ENCODE measurements at regions not wholly inside any gene's neighbourhood (a gene's known extent, or its start where the extent isn't known, plus 50 kb on each side); places are given as distances from the start of the nearest gene placed in this dataset.
"Not testable (repeated sequence)": the region's sequence is repeated elsewhere in the genome, so short reads cannot be mapped to it uniquely, and the experiment has no call there.

GRCh38 chr9:40911647-40912046, 216.8 kb downstream of the FOXD4L6 start:
- no peak for TF ChIP-seq POLR2AphosphoS5 (IDR thresholded peaks at IDR 0.05)
- no peak for TF ChIP-seq POLR2A (IDR thresholded peaks at IDR 0.05)
- TF ChIP-seq CTCF (IDR thresholded peaks at IDR 0.05 in 8 of 11, conservative IDR thresholded peaks at IDR 0.05 in 3 of 11), result no peak
- 72 to 85% (median 78%) methylated on average over 5 of the region's 5 CpGs for WGBS, 5 donors
- no peak for DNase-seq
- intact Hi-C loops (cut with DNase I; ENCODE audit: low total_unique reads), result no loop called here
- Histone ChIP-seq H3K4me1 (no peaks in the 10 kb centered on the region), H3K4me3 (no peak overlapping the region), H3K9me3 (peaks cover 47 to 100% (median 100%) of the 10 kb centered on the region in 8 donors), H3K36me3 (peaks cover 0 to 19% (median 1%) of the 10 kb centered on the region in 6 donors), H3K27me3 (replicated peaks in 1 of 7) (no peaks in the 10 kb centered on the region), H3K27ac (no peak overlapping the region)

DNA sequence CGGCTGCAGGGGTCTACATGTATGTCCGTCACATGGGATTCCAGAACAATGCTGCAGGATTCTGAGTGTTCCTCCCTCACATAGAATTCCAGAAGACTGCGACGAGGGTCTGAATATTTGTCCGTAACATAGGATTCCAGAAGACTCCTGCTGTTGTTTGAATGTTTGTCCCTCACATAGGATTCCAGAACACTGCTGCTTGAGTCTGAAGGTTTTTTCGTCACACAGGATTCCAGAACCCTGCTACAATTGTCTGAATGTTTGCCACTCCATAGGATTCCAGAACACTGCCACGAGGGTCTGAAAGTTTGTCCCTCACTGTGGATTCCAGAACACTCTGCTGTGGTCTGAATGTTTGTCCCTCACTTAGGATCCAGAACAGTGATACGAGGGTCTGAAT, 217.5 kb downstream of the FOXD4L6 start:
- peaks cover 47 to 100% (median 100%) of the 10 kb centered on the region in 8 donors for H3K9me3 ChIP-seq
- intact Hi-C loops (cut with DNase I; ENCODE audit: low total_unique reads), result not testable (repeated sequence)

GRCh38 chr9:40909821-40910220, 218.7 kb downstream of the FOXD4L6 start:
- no peak overlapping the region for H3K4me3 ChIP-seq
- 80 to 88% (median 86%) methylated on average over 4 of the region's 4 CpGs for WGBS, 5 donors
- H3K4me1 ChIP-seq, result no peaks in the 10 kb centered on the region
- no peak overlapping the region for H3K27ac ChIP-seq
- TF ChIP-seq POLR2AphosphoS5 (IDR thresholded peaks at IDR 0.05) (no peak), POLR2A (IDR thresholded peaks at IDR 0.05) (no peak), CTCF (IDR thresholded peaks at IDR 0.05 in 8 of 11, conservative IDR thresholded peaks at IDR 0.05 in 3 of 11) (no peak)
- H3K27me3 ChIP-seq (replicated peaks in 1 of 7), result no peaks in the 10 kb centered on the region
- peaks cover 45 to 100% (median 100%) of the 10 kb centered on the region in 8 donors for H3K9me3 ChIP-seq
- intact Hi-C loops (cut with DNase I; ENCODE audit: low total_unique reads), result no loop called here
- H3K36me3 ChIP-seq, result peaks cover 0 to 2% (median 0%) of the 10 kb centered on the region in 6 donors
- DNase-seq, result no peak

More for the DNA sequence above, 217.5 kb downstream of the FOXD4L6 start:
- H3K27ac ChIP-seq; H3K4me1 ChIP-seq; H3K4me3 ChIP-seq; H3K27me3 ChIP-seq (replicated peaks in 1 of 7); DNase-seq: not testable (repeated sequence)
- peaks cover 0 to 13% (median 1%) of the 10 kb centered on the region in 6 donors for H3K36me3 ChIP-seq
- 72 to 86% (median 77%) methylated on average over 8 of the region's 8 CpGs for WGBS, 5 donors

DNA sequence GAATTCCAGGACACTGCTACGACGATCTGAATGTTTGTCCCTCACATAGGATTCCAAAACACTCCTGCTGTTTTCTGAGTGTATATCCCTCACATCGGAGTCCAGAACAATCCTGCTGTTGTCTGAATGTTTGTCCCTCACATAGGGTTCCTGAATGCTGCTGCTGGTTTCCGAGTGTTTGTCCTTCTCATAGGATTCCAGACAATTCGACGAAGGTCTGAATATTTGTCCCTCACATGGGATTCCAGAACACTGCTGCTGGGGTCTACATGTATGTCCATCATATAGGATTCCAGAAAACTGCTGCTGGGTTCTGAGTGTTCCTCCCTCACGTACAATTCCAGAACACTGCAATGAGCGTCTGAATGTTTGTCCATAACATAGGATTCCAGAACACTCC, 219.4 kb downstream of the FOXD4L6 start:
- peaks cover 44 to 100% (median 100%) of the 10 kb centered on the region in 8 donors for H3K9me3 ChIP-seq
- H3K4me1 ChIP-seq; DNase-seq; H3K27ac ChIP-seq; H3K27me3 ChIP-seq (replicated peaks in 1 of 7); H3K4me3 ChIP-seq; H3K36me3 ChIP-seq; intact Hi-C loops (cut with DNase I; ENCODE audit: low total_unique reads): not testable (repeated sequence)
- WGBS, 5 donors, result 84 to 88% (median 85%) methylated on average over 8 of the region's 8 CpGs

DNA sequence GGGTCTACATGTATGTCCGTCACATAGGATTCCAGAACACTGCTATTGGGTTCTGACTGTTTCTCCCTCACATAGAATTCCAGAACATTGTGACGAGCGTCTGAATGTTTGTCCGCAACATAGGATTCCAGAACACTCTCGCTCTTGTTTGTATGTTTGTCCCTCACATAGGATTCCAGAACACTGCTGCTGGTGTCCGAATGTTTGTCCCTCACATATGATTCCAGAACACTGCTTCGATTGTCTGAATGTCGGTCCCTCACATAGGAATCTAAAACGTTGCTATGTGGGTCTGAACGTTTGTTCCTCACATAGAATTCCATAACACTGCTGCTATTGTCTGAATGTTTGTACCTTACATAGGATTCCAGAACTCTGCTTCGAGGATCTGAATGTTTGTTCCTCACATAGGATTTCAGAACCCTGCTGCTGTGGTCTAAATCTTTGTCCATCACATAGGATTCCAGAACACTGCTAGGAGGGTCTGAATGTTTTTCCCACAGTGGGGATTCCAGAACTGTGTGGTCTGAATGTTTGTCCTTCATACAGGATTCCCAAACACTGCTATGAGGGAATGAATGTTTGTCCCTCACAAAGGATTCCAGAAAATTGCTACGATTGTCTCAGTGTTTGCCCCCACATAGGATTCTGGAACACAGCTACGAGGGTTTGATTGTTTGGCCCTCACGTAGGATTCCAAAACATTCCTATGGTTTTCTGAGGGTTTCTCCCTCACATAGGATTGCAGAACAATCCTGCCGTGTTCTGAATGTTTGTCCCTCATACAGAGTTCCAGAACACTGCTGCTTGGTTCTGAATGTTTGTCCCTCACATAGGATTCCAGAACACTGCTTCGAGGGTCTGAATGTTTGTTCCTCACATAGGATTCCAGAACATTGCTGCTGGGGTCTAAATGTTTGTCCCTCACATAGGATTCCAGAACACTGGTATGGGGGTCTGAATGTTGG, 220.5 kb downstream of the FOXD4L6 start:
- TF ChIP-seq CTCF (IDR thresholded peaks at IDR 0.05 in 8 of 11, conservative IDR thresholded peaks at IDR 0.05 in 3 of 11) (no peak), POLR2AphosphoS5 (IDR thresholded peaks at IDR 0.05) (no peak), POLR2A (IDR thresholded peaks at IDR 0.05) (no peak)
- no peak overlapping the region for H3K4me3 ChIP-seq
- WGBS, 5 donors, result 71 to 76% (median 74%) methylated on average over 15 to 16 of the region's 16 CpGs
- peaks cover 0 to 2% (median 0%) of the 10 kb centered on the region in 6 donors for H3K36me3 ChIP-seq
- H3K27me3 ChIP-seq (replicated peaks in 1 of 7), result no peaks in the 10 kb centered on the region
- no peak overlapping the region for H3K27ac ChIP-seq
- intact Hi-C loops (cut with DNase I; ENCODE audit: low total_unique reads), result no loop called here
- no peaks in the 10 kb centered on the region for H3K4me1 ChIP-seq
- no peak for DNase-seq
- H3K9me3 ChIP-seq, result peaks cover 42 to 100% (median 100%) of the 10 kb centered on the region in 8 donors

GRCh38 chr9:40906879-40907278, 221.6 kb downstream of the FOXD4L6 start:
- WGBS, 5 donors, result 66 to 73% (median 67%) methylated on average over 5 of the region's 5 CpGs
- DNase-seq; H3K36me3 ChIP-seq; H3K27me3 ChIP-seq (replicated peaks in 1 of 7); H3K27ac ChIP-seq; H3K4me1 ChIP-seq; intact Hi-C loops (cut with DNase I; ENCODE audit: low total_unique reads); H3K4me3 ChIP-seq: not testable (repeated sequence)
- peaks cover 36 to 100% (median 100%) of the 10 kb centered on the region in 8 donors for H3K9me3 ChIP-seq

DNA sequence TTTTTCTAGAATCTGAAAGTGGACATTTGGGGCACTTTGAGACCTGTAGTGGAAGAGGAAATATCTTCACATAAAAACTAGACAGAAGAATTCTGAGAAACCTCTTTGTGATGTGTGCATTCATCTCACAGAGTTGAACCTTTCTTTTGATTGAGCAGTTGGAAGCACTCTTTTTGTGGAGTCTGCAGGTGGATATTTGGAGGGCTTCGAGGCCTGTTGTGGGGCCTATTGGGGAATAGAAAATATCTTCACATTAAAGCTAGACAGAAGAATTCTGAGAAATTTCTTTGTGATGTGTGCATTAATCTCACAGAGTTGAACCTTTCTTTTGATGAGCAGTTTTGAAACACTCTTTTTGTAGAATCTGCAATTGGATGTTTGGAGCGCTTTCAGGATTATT, 236.2 kb downstream of the FOXD4L6 start:
- DNase-seq; H3K36me3 ChIP-seq; H3K4me3 ChIP-seq; H3K27ac ChIP-seq; H3K27me3 ChIP-seq (replicated peaks in 1 of 7); intact Hi-C loops (cut with DNase I; ENCODE audit: low total_unique reads); H3K4me1 ChIP-seq: not testable (repeated sequence)
- peaks cover 78 to 100% (median 100%) of the 10 kb centered on the region in 8 donors for H3K9me3 ChIP-seq
- WGBS, 5 donors, result 57 to 92% (median 88%) methylated on average over 2 of the region's 2 CpGs

All from spleen (tissue), 11 donors.